GM23338 (cell line): ENCODE measurements at regions not wholly inside any gene's neighbourhood (a gene's known extent, or its start where the extent isn't known, plus 50 kb on each side); places are given as distances from the start of the nearest gene placed in this dataset.

ENCODE experiments used
- EZH2 ChIP-seq: fragments of 200-600 bp; sonication (generic); IDR thresholded peaks from one replicate; pipeline ENCODE4 v1.8.0; 2017; ENCODE audit warnings: antibody characterized with exemption, mild to moderate bottlenecking, low read depth; ENCODE audit not compliant: unreplicated experiment
- JUNB ChIP-seq: IDR thresholded peaks from one replicate; pipeline ENCODE4 v1.6.1; 2016; ENCODE audit warnings: antibody characterized with exemption; ENCODE audit not compliant: unreplicated experiment

DNA sequence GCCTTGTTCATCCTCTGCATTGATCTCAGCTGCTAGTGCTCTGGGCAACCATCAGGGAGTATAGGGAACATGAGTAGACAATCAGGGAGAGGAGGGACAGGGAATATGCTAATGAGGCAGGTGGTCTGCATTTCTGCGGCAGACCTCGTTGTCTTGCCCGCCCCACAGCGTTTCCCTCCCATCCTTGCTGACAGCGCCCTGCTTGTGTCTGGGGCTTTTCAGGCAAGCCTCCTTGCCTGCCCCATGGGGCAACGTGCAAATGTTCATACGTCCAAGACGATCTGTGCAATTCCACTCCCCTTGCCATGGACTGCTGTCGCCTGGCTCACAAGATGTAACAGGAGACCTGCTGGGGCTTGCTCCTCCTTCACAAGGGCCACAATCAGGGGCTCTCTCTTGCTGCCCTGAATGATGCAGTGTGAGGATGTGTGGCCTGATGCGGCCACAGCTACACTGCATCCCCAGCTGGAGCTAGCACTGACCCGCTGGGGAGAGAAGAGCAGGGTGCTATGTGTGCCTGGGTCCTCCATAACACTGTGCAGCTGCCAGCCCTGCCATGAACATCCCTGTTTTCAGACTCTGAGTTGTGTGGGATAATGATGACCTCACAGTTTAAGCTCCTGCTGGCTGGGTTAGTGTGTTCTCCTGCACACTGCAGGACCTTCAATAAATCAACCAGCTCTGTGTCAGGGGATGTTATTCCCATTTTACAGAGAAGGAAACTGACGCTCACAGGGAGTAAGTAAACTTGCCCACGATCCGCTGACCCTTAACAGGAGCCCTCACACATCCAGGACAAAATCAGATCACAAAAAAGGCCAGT is 211.3 kb downstream of the KLF13 start:
- no peak for TF ChIP-seq JUNB
- no peak for TF ChIP-seq EZH2
